ENCODE measurements at regions not wholly inside any gene's neighbourhood (a gene's known extent, or its start where the extent isn't known, plus 50 kb on each side); places are given as distances from the start of the nearest gene placed in this dataset.
"Not testable (repeated sequence)": the region's sequence is repeated elsewhere in the genome, so short reads cannot be mapped to it uniquely, and the experiment has no call there.

DNA sequence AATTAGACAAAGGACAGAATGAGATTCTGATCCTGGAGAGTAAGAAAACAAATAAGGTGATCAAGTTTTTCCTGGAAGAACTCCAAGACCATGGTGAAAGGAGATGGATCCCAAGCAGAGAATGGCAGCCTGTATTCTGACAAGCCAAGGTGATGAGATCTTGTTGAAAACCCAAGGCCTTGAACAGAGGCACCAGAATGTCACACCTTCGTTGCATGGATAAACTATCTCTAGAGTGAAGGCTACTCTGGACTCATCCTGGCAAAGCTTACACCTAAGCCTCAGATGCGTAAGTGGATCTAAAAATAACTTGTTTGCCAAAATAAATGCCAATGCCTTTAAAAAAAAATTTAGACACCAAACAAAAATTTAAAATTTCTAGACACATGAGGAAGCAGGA is 605.9 kb downstream of the ETNK1 start:
- Histone ChIP-seq H3K9me3 (ENCODE audit: control insufficient read depth, insufficient read depth, low read length) (no peaks in the 10 kb centered on the region), H3K36me3 (ENCODE audit: control insufficient read depth, insufficient read depth, low read length) (no peaks in the 10 kb centered on the region), H3K9ac (ENCODE audit: low read depth, low read length) (no peak overlapping the region), H3K4me1 (ENCODE audit: control insufficient read depth, insufficient read depth, low read length) (peaks cover 5% of the 10 kb centered on the region; the same call in 1 of the 2 replicates), H3K27me3 (ENCODE audit: control insufficient read depth, insufficient read depth, low read length) (no peaks in the 10 kb centered on the region), H3K4me3 (ENCODE audit: low read depth, low read length) (no peak overlapping the region), H3K27ac (ENCODE audit: low read depth, low read length) (no peak overlapping the region)

DNA sequence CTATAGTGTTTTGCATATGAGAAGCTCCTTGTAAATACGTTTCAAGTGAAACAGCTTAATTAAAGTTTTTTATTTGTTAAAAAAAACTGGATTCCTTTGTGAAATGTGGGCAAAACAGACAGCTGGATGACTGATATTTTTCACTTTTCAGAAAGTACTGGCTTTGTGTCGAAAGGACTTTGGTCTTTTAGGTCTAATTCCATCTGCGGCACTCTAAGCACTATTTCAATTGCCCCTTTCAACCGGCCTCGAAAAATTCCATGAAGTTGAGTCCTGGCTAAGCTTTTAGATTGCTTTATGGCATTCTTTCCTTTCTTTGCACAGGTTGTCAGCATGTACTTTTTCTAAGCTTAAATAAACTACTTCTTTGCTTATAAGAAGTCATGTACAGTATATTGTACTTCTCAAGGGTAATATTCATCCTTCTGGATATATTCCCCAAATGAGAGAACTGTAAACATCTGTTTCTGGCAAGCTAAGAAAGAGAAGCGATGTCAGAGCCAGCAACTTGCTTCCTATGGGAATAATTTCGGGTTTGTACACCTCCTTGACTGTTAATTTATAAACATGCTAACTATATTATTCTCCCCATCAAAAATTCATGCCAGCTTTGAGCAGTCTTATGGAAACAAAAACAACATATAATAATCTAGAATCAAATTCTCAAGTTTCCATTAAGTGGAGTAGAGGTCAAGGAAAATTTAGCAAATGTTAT is 611.3 kb downstream of the ETNK1 start:
- no peaks in the 10 kb centered on the region for H3K36me3 ChIP-seq (ENCODE audit: control insufficient read depth, insufficient read depth, low read length)
- no peak overlapping the region for H3K4me3 ChIP-seq (ENCODE audit: low read depth, low read length)
- no peak overlapping the region for H3K9ac ChIP-seq (ENCODE audit: low read depth, low read length)
- no peaks in the 10 kb centered on the region for H3K27me3 ChIP-seq (ENCODE audit: control insufficient read depth, insufficient read depth, low read length)
- H3K9me3 ChIP-seq (ENCODE audit: control insufficient read depth, insufficient read depth, low read length), result no peaks in the 10 kb centered on the region
- no peak overlapping the region for H3K27ac ChIP-seq (ENCODE audit: low read depth, low read length)
- peaks cover 9% of the 10 kb centered on the region; the same call in 1 of the 2 replicates for H3K4me1 ChIP-seq (ENCODE audit: control insufficient read depth, insufficient read depth, low read length)

DNA sequence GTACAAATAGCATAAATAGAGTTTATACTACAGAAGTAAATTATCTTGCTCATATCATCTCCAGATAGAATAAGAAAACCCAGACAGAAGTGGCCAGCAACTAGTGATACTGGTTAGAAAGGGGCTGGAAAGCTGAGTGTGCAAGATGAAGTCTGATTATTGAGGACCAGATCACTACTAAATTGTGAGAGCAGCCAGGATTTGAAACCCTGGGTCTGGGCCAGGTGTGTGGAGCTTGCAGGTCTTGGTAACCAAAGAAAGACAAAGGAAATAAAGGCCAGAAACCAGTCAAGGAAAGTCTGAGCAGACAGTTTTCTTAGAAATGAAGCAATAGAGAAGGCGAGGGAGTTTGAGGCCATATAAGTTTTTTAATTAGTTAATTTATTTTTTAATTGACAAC is 611.8 kb downstream of the ETNK1 start:
- H3K4me1 ChIP-seq (ENCODE audit: control insufficient read depth, insufficient read depth, low read length), result peaks cover 9% of the 10 kb centered on the region; the same call in 1 of the 2 replicates
- no peaks in the 10 kb centered on the region for H3K27me3 ChIP-seq (ENCODE audit: control insufficient read depth, insufficient read depth, low read length)
- no peaks in the 10 kb centered on the region for H3K36me3 ChIP-seq (ENCODE audit: control insufficient read depth, insufficient read depth, low read length)
- no peak overlapping the region for H3K4me3 ChIP-seq (ENCODE audit: low read depth, low read length)
- no peak overlapping the region for H3K27ac ChIP-seq (ENCODE audit: low read depth, low read length)
- H3K9ac ChIP-seq (ENCODE audit: low read depth, low read length), result no peak overlapping the region
- H3K9me3 ChIP-seq (ENCODE audit: control insufficient read depth, insufficient read depth, low read length), result no peaks in the 10 kb centered on the region

DNA sequence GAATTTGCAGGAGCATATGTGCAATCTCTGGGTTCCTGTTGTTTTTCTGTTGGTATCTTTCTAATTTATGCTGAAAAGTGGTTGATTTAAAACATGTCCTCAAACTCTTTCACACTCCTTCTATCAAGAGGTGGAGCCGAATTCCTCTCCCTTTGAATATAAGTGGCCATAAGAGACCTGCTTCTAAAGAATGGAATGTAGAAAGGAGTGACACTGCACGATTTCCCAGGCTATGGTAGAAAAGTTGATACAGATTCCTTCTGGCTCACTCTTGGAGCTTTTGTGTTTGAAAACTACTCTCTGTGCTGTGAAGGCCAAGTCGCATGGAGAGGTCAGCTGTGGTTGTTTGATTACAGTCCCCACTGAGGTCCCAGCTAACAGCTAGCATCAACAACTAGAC is 613.2 kb downstream of the ETNK1 start:
- no peaks in the 10 kb centered on the region for H3K9me3 ChIP-seq (ENCODE audit: control insufficient read depth, insufficient read depth, low read length)
- no peak overlapping the region for H3K9ac ChIP-seq (ENCODE audit: low read depth, low read length)
- H3K36me3 ChIP-seq (ENCODE audit: control insufficient read depth, insufficient read depth, low read length), result no peaks in the 10 kb centered on the region
- no peak overlapping the region for H3K27ac ChIP-seq (ENCODE audit: low read depth, low read length)
- no peaks in the 10 kb centered on the region for H3K27me3 ChIP-seq (ENCODE audit: control insufficient read depth, insufficient read depth, low read length)
- H3K4me1 ChIP-seq (ENCODE audit: control insufficient read depth, insufficient read depth, low read length), result peaks cover 9% of the 10 kb centered on the region; the same call in 1 of the 2 replicates
- no peak overlapping the region for H3K4me3 ChIP-seq (ENCODE audit: low read depth, low read length)

DNA sequence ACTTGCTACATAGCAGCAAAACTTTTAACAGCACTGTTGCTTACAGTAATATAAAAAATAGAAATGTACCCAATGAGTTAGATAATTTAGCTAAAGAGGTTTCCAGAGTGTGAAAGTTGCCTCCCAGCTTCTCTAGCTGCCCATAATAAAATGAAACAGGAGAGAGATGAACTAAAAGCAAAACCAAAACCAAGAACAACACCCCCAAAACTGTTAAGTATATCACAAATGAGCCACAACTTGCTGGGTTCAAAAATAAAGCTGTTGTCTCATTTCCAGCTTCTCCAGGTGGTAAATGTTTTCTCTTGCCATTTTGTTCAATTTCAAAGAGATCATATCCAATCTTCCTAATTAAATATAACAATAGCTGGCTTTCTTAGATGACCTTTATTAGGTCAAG is 614.0 kb downstream of the ETNK1 start:
- Histone ChIP-seq H3K27me3 (ENCODE audit: control insufficient read depth, insufficient read depth, low read length) (no peaks in the 10 kb centered on the region), H3K9me3 (ENCODE audit: control insufficient read depth, insufficient read depth, low read length) (no peaks in the 10 kb centered on the region), H3K36me3 (ENCODE audit: control insufficient read depth, insufficient read depth, low read length) (no peaks in the 10 kb centered on the region), H3K9ac (ENCODE audit: low read depth, low read length) (no peak overlapping the region), H3K27ac (ENCODE audit: low read depth, low read length) (no peak overlapping the region), H3K4me3 (ENCODE audit: low read depth, low read length) (no peak overlapping the region), H3K4me1 (ENCODE audit: control insufficient read depth, insufficient read depth, low read length) (peaks cover 9% of the 10 kb centered on the region; the same call in 1 of the 2 replicates)

DNA sequence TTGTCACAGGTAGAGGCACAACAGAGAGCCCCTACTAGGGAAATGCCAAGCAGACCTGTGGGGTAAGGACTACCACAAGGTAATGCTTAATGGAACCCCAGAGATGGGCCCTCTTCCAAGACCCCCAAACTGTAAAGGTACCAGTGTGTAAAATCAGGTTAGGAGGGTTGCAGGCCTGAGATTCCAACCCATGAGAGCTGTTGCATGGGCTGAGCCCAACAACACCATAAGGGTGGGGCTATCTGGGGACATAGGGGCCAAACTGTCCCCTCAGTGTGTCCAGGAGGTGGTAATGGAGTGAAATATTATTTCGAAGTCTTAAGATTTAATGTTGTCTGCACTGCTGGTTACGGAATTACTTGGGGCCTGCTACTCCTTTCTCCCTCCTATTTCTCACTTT is 620.2 kb downstream of the ETNK1 start:
- H3K36me3 ChIP-seq (ENCODE audit: control insufficient read depth, insufficient read depth, low read length), result no peaks in the 10 kb centered on the region
- no peak overlapping the region for H3K9ac ChIP-seq (ENCODE audit: low read depth, low read length)
- no peak overlapping the region for H3K4me3 ChIP-seq (ENCODE audit: low read depth, low read length)
- H3K9me3 ChIP-seq (ENCODE audit: control insufficient read depth, insufficient read depth, low read length), result no peaks in the 10 kb centered on the region
- H3K4me1 ChIP-seq (ENCODE audit: control insufficient read depth, insufficient read depth, low read length), result 0 out of 2 replicates have a peak, but pooled peaks cover 2% of the 10 kb centered on the region
- H3K27me3 ChIP-seq (ENCODE audit: control insufficient read depth, insufficient read depth, low read length), result no peaks in the 10 kb centered on the region
- H3K27ac ChIP-seq (ENCODE audit: low read depth, low read length), result no peak overlapping the region

DNA sequence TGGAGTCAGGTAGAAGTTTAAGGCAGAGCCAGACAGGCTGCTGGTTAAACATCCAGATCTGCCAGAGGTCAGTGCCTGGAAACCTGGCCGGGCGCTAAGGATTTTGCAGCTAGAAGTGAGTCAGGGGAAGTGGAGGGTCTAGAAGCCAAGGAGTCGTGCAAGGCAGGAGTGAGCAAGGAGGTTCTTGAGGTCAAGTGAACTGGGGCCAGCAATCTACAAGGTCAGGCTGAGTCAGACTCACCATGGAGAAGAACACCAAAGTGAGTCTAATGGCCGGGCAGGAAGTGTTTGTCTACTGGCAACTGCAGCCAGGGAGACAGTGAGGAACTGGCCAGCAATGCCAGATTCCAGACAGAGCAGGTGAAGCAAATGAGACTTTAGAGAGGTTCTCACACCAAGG is 628.2 kb downstream of the ETNK1 start:
- H3K4me1 ChIP-seq (ENCODE audit: control insufficient read depth, insufficient read depth, low read length), result 0 out of 2 replicates have a peak, but pooled peaks cover 2% of the 10 kb centered on the region
- no peaks in the 10 kb centered on the region for H3K9me3 ChIP-seq (ENCODE audit: control insufficient read depth, insufficient read depth, low read length)
- H3K27ac ChIP-seq (ENCODE audit: low read depth, low read length), result no peak overlapping the region
- H3K4me3 ChIP-seq (ENCODE audit: low read depth, low read length), result no peak overlapping the region
- no peak overlapping the region for H3K9ac ChIP-seq (ENCODE audit: low read depth, low read length)
- no peaks in the 10 kb centered on the region for H3K36me3 ChIP-seq (ENCODE audit: control insufficient read depth, insufficient read depth, low read length)
- no peaks in the 10 kb centered on the region for H3K27me3 ChIP-seq (ENCODE audit: control insufficient read depth, insufficient read depth, low read length)

DNA sequence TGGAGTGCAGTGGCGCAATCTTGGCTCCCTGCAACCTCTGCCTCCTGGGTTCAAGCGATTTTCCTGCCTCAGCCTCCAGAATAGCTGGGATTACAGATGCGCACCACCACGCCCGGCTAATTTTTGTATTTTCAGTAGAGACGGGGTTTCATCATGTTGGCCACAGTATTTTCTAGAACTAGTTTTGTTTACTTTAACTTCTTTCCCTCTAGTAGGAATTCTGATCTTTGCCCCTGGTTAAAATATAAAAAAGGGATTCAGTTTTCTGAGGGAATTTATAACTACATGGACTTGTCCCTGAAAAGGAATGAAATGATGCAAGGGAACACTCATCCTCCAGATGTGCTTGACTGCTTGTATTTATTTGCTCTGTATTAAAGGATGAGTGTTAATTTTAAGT is 628.9 kb downstream of the ETNK1 start:
- H3K36me3 ChIP-seq (ENCODE audit: control insufficient read depth, insufficient read depth, low read length); H3K9me3 ChIP-seq (ENCODE audit: control insufficient read depth, insufficient read depth, low read length); H3K4me3 ChIP-seq (ENCODE audit: low read depth, low read length); H3K27me3 ChIP-seq (ENCODE audit: control insufficient read depth, insufficient read depth, low read length); H3K4me1 ChIP-seq (ENCODE audit: control insufficient read depth, insufficient read depth, low read length); H3K27ac ChIP-seq (ENCODE audit: low read depth, low read length); H3K9ac ChIP-seq (ENCODE audit: low read depth, low read length): not testable (repeated sequence)

DNA sequence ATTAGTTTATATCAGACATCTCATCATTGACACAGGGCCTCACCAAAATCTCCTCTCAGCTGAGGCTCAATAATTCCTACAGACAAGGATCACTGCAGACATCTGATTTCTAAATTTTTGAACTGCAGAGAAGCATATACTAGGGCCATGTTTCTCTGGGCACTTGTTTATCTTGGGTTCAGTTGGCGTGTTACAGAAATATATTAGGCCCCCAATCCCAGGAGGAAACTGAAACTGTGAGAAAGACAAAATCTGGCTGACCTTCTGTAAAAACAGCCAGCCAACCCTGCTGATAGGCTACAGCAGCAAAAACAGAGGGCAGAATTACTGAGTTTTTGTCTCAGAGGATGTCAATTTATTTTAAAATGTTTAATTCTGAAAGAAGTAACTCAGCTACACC is 634.6 kb downstream of the ETNK1 start:
- H3K4me1 ChIP-seq (ENCODE audit: control insufficient read depth, insufficient read depth, low read length), result no peaks in the 10 kb centered on the region
- H3K27ac ChIP-seq (ENCODE audit: low read depth, low read length), result no peak overlapping the region
- no peaks in the 10 kb centered on the region for H3K27me3 ChIP-seq (ENCODE audit: control insufficient read depth, insufficient read depth, low read length)
- H3K4me3 ChIP-seq (ENCODE audit: low read depth, low read length), result no peak overlapping the region
- no peak overlapping the region for H3K9ac ChIP-seq (ENCODE audit: low read depth, low read length)
- no peaks in the 10 kb centered on the region for H3K36me3 ChIP-seq (ENCODE audit: control insufficient read depth, insufficient read depth, low read length)
- no peaks in the 10 kb centered on the region for H3K9me3 ChIP-seq (ENCODE audit: control insufficient read depth, insufficient read depth, low read length)

DNA sequence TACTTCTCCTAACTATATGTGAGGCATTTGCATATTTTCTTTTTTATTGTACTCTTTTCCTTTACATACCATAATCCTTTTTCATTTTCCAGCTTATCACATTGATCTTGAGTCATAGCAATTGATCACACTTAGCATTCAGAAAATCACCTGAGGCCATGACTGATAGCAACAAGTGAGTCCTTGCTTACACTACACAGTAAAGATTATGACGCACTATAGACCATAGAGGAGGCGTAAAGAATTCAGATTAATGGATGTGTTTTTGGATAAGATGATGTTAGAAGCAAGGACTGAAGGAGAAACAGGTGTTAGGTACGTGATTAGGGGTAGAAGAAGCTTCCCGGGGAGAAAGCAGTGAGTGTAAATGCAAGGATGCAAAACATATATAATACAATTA is 637.7 kb downstream of the ETNK1 start:
- H3K4me1 ChIP-seq (ENCODE audit: control insufficient read depth, insufficient read depth, low read length), result no peaks in the 10 kb centered on the region
- H3K9me3 ChIP-seq (ENCODE audit: control insufficient read depth, insufficient read depth, low read length), result no peaks in the 10 kb centered on the region
- no peaks in the 10 kb centered on the region for H3K27me3 ChIP-seq (ENCODE audit: control insufficient read depth, insufficient read depth, low read length)
- no peak overlapping the region for H3K27ac ChIP-seq (ENCODE audit: low read depth, low read length)
- H3K9ac ChIP-seq (ENCODE audit: low read depth, low read length), result no peak overlapping the region
- H3K4me3 ChIP-seq (ENCODE audit: low read depth, low read length), result no peak overlapping the region
- H3K36me3 ChIP-seq (ENCODE audit: control insufficient read depth, insufficient read depth, low read length), result no peaks in the 10 kb centered on the region

DNA sequence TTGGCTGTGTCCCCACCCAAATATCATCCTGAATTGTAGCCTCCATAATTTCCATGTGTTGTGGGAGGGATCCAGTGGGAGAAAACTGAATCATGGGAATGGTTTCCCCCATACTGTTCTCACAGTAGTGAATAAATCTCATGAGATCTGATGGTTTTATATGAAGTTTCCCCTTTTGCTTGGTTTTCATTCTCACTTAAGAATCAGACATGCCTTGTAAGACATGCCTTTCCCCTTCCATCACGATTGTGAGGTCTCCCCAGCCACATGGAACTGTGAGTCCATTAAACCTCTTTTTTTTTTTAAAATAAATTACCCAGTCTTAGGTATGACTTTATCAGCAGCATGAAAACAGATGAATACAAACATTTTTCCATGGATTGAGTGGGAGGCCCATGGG is 652.9 kb downstream of the ETNK1 start:
- Histone ChIP-seq H3K9me3 (ENCODE audit: control insufficient read depth, insufficient read depth, low read length) (no peaks in the 10 kb centered on the region), H3K9ac (ENCODE audit: low read depth, low read length) (no peak overlapping the region), H3K4me3 (ENCODE audit: low read depth, low read length) (no peak overlapping the region), H3K27ac (ENCODE audit: low read depth, low read length) (no peak overlapping the region), H3K4me1 (ENCODE audit: control insufficient read depth, insufficient read depth, low read length) (no peaks in the 10 kb centered on the region), H3K36me3 (ENCODE audit: control insufficient read depth, insufficient read depth, low read length) (no peaks in the 10 kb centered on the region), H3K27me3 (ENCODE audit: control insufficient read depth, insufficient read depth, low read length) (no peaks in the 10 kb centered on the region)
